Endothelial cell (in vitro differentiated cells): ENCODE measurements at regions not wholly inside any gene's neighbourhood (a gene's known extent, or its start where the extent isn't known, plus 50 kb on each side); places are given as distances from the start of the nearest gene placed in this dataset.
"Not testable (repeated sequence)": the region's sequence is repeated elsewhere in the genome, so short reads cannot be mapped to it uniquely, and the experiment has no call there.

Source experiments
- DNase-seq: peaks from one replicate; pipeline ENCODE4 v3.0.0; 2021; ENCODE audit warnings: low spot score
- H3K27ac Mint-ChIP-seq: one replicate; pipeline ENCODE4 v1.8.0; 2021; ENCODE audit warnings: mixed read lengths, inconsistent platforms; ENCODE audit not compliant: unreplicated experiment
- H3K27me3 Mint-ChIP-seq: one replicate; pipeline ENCODE4 v1.8.0; 2021; ENCODE audit warnings: mild to moderate bottlenecking, moderate library complexity, mixed read lengths, inconsistent platforms; ENCODE audit not compliant: unreplicated experiment
- H3K36me3 Mint-ChIP-seq: one replicate; pipeline ENCODE4 v1.8.0; 2021; ENCODE audit warnings: mild to moderate bottlenecking, low read depth, mixed read lengths, inconsistent platforms; ENCODE audit not compliant: unreplicated experiment
- H3K4me1 Mint-ChIP-seq: one replicate; pipeline ENCODE4 v1.8.0; 2021; ENCODE audit warnings: mild to moderate bottlenecking, mixed read lengths, inconsistent platforms; ENCODE audit not compliant: unreplicated experiment
- H3K4me3 Mint-ChIP-seq: one replicate; pipeline ENCODE4 v1.8.0; 2021; ENCODE audit warnings: mild to moderate bottlenecking, mixed read lengths, inconsistent platforms; ENCODE audit not compliant: unreplicated experiment
- H3K9me3 Mint-ChIP-seq: one replicate; pipeline ENCODE4 v1.8.0; 2021; ENCODE audit warnings: mixed read lengths, inconsistent platforms; ENCODE audit not compliant: unreplicated experiment
- CTCF ChIP-seq: fragments of 200-600 bp; sonication (generic); IDR thresholded peaks from one replicate; pipeline ENCODE4 v1.5.0; 2021; ENCODE audit warnings: antibody characterized with exemption; ENCODE audit not compliant: unreplicated experiment

GRCh38 chr2:215535125-215535668 lies 99.3 kb upstream of the FN1 start:
- no peaks in the 10 kb centered on the region for H3K4me1 Mint-ChIP-seq
- H3K36me3 Mint-ChIP-seq: no peaks in the 10 kb centered on the region
- H3K9me3 Mint-ChIP-seq: no peaks in the 10 kb centered on the region
- DNase-seq: no peak
- no peak for TF ChIP-seq CTCF
- no peaks in the 10 kb centered on the region for H3K27me3 Mint-ChIP-seq
- no peak overlapping the region for H3K27ac Mint-ChIP-seq
- H3K4me3 Mint-ChIP-seq: no peak overlapping the region

- not testable (repeated sequence) for H3K27ac Mint-ChIP-seq, H3K4me3 Mint-ChIP-seq, DNase-seq, H3K4me1 Mint-ChIP-seq, H3K36me3 Mint-ChIP-seq, H3K27me3 Mint-ChIP-seq, H3K9me3 Mint-ChIP-seq
These were observed 97.8 kb upstream of the FN1 start for GRCh38 chr2:215533716-215534115.

- Mint-ChIP-seq H3K27me3 (no peaks in the 10 kb centered on the region), H3K9me3 (no peaks in the 10 kb centered on the region), H3K27ac (no peak overlapping the region), H3K4me3 (no peak overlapping the region), H3K36me3 (no peaks in the 10 kb centered on the region), H3K4me1 (no peaks in the 10 kb centered on the region)
- no peak for DNase-seq
- no peak for TF ChIP-seq CTCF
These were observed 97.0 kb upstream of the FN1 start for GRCh38 chr2:215532844-215533243.

- no peak for DNase-seq
- no peaks in the 10 kb centered on the region for H3K27me3 Mint-ChIP-seq
- no peak overlapping the region for H3K4me3 Mint-ChIP-seq
- no peak overlapping the region for H3K27ac Mint-ChIP-seq
- H3K4me1 Mint-ChIP-seq: no peaks in the 10 kb centered on the region
- TF ChIP-seq CTCF: no peak
- no peaks in the 10 kb centered on the region for H3K36me3 Mint-ChIP-seq
- H3K9me3 Mint-ChIP-seq: no peaks in the 10 kb centered on the region
These were observed 95.4 kb upstream of the FN1 start for GRCh38 chr2:215531284-215531683.

GRCh38 chr2:215530191-215530968 lies 94.5 kb upstream of the FN1 start:
- no peak for DNase-seq
- Mint-ChIP-seq H3K4me1 (no peaks in the 10 kb centered on the region), H3K4me3 (no peak overlapping the region), H3K27me3 (no peaks in the 10 kb centered on the region), H3K9me3 (no peaks in the 10 kb centered on the region), H3K36me3 (no peaks in the 10 kb centered on the region), H3K27ac (no peak overlapping the region)
- TF ChIP-seq CTCF: no peak
